ENCODE measurements at regions not wholly inside any gene's neighbourhood (a gene's known extent, or its start where the extent isn't known, plus 50 kb on each side); places are given as distances from the start of the nearest gene placed in this dataset.

DNA sequence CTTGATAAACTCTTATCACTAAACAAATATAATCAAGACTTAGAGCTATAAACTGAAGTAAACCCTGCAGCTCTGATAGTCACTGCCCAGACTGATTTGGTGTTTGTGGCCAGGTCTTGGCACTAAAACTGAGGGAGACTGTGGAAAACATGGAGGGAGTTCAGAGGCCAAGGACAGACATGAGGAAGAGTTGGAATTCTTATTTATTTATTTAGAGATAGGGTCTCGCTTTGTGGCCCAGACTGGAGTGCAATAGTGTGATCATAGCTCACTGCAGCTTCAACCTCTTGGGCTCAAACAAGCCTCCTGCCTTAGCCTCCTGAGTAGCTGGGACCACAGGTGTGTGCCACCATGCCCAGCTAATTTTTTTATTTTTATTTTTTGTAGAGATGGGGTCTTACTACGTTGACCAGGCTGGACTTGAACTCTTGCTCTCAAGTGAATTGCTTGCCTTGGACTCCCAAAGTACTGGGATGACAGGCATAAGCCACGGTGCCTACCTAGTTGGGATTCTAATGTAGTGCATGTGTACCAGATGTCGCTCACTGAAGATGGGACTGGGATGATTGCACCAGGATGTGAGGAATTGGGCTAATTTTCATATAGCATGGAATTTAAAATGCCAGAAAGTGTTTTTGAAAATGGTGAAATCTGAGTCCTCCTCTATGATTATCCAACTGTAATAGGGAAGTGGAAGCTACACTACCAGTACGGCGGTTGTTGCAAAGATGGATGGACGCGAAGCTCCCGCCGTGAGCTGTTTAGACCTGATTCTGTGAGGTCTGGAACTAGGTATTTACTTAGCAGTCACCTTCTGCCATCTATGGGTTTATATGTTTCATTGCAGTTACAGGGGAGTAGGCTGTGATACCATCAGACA lies 52.7 kb upstream of the CTLA4 start (continued):
- TF ChIP-seq, protein P1, sequence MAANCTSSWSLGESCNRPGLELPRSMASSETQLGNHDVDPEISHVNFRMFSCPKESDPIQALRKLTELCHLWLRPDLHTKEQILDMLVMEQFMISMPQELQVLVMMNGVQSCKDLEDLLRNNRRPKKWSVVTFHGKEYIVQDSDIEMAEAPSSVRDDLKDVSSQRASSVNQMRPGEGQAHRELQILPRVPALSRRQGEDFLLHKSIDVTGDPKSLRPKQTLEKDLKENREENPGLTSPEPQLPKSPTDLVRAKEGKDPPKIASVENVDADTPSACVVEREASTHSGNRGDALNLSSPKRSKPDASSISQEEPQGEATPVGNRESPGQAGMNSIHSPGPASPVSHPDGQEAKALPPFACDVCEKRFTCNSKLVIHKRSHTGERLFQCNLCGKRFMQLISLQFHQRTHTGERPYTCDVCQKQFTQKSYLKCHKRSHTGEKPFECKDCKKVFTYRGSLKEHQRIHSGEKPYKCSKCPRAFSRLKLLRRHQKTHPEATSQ (CRISPR knock-in tag; IDR thresholded peaks at IDR 0.05; ENCODE audit: borderline replicate concordance) = no peak
- TF ChIP-seq RBFOX2 (IDR thresholded peaks at IDR 0.05; ENCODE audit: low read depth, low read length) = no peak
- TF ChIP-seq STAG1 (CRISPR knock-in tag; IDR thresholded peaks at IDR 0.05) = peak; percentile 96
- no peak for TF ChIP-seq IKZF4 (CRISPR knock-in tag; IDR thresholded peaks at IDR 0.05; ENCODE audit: borderline replicate concordance, low read depth, not compliant biosample characterization)
- TF ChIP-seq, protein P2, sequence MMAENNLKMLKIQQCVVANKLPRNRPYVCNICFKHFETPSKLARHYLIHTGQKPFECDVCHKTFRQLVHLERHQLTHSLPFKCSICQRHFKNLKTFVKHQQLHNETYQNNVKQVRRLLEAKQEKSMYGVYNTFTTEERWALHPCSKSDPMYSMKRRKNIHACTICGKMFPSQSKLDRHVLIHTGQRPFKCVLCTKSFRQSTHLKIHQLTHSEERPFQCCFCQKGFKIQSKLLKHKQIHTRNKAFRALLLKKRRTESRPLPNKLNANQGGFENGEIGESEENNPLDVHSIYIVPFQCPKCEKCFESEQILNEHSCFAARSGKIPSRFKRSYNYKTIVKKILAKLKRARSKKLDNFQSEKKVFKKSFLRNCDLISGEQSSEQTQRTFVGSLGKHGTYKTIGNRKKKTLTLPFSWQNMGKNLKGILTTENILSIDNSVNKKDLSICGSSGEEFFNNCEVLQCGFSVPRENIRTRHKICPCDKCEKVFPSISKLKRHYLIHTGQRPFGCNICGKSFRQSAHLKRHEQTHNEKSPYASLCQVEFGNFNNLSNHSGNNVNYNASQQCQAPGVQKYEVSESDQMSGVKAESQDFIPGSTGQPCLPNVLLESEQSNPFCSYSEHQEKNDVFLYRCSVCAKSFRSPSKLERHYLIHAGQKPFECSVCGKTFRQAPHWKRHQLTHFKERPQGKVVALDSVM (CRISPR knock-in tag; IDR thresholded peaks at IDR 0.05) = peak; percentile 98
- no peak for TF ChIP-seq ZNF816 (CRISPR knock-in tag; IDR thresholded peaks at IDR 0.05; ENCODE audit: borderline replicate concordance)
- TF ChIP-seq, protein P3, sequence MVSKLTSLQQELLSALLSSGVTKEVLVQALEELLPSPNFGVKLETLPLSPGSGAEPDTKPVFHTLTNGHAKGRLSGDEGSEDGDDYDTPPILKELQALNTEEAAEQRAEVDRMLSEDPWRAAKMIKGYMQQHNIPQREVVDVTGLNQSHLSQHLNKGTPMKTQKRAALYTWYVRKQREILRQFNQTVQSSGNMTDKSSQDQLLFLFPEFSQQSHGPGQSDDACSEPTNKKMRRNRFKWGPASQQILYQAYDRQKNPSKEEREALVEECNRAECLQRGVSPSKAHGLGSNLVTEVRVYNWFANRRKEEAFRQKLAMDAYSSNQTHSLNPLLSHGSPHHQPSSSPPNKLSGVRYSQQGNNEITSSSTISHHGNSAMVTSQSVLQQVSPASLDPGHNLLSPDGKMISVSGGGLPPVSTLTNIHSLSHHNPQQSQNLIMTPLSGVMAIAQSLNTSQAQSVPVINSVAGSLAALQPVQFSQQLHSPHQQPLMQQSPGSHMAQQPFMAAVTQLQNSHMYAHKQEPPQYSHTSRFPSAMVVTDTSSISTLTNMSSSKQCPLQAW (CRISPR knock-in tag; IDR thresholded peaks at IDR 0.05) = no peak
- TF ChIP-seq, protein P4, sequence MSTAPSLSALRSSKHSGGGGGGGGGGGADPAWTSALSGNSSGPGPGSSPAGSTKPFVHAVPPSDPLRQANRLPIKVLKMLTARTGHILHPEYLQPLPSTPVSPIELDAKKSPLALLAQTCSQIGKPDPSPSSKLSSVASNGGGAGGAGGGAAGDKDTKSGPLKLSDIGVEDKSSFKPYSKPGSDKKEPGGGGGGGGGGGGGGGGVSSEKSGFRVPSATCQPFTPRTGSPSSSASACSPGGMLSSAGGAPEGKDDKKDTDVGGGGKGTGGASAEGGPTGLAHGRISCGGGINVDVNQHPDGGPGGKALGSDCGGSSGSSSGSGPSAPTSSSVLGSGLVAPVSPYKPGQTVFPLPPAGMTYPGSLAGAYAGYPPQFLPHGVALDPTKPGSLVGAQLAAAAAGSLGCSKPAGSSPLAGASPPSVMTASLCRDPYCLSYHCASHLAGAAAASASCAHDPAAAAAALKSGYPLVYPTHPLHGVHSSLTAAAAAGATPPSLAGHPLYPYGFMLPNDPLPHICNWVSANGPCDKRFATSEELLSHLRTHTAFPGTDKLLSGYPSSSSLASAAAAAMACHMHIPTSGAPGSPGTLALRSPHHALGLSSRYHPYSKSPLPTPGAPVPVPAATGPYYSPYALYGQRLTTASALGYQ (CRISPR knock-in tag; IDR thresholded peaks at IDR 0.05) = 0 out of 2 replicates have a peak, but pooled peaks have one; percentile 21
- TF ChIP-seq ARID2 (CRISPR knock-in tag; IDR thresholded peaks at IDR 0.05; ENCODE audit: borderline replicate concordance) = no peak
- TF ChIP-seq, protein P5, sequence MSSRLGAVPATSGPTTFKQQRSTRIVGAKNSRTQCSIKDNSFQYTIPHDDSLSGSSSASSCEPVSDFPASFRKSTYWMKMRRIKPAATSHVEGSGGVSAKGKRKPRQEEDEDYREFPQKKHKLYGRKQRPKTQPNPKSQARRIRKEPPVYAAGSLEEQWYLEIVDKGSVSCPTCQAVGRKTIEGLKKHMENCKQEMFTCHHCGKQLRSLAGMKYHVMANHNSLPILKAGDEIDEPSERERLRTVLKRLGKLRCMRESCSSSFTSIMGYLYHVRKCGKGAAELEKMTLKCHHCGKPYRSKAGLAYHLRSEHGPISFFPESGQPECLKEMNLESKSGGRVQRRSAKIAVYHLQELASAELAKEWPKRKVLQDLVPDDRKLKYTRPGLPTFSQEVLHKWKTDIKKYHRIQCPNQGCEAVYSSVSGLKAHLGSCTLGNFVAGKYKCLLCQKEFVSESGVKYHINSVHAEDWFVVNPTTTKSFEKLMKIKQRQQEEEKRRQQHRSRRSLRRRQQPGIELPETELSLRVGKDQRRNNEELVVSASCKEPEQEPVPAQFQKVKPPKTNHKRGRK (CRISPR knock-in tag; IDR thresholded peaks at IDR 0.05) = no peak
- peak; percentile 33; the same call in 1 of the 2 replicates for TF ChIP-seq ZNF350 (CRISPR knock-in tag; IDR thresholded peaks at IDR 0.05; ENCODE audit: borderline replicate concordance, low read depth)
- TF ChIP-seq, protein P6, sequence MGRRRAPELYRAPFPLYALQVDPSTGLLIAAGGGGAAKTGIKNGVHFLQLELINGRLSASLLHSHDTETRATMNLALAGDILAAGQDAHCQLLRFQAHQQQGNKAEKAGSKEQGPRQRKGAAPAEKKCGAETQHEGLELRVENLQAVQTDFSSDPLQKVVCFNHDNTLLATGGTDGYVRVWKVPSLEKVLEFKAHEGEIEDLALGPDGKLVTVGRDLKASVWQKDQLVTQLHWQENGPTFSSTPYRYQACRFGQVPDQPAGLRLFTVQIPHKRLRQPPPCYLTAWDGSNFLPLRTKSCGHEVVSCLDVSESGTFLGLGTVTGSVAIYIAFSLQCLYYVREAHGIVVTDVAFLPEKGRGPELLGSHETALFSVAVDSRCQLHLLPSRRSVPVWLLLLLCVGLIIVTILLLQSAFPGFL (CRISPR knock-in tag; IDR thresholded peaks at IDR 0.05) = no peak
- TF ChIP-seq, protein P7, sequence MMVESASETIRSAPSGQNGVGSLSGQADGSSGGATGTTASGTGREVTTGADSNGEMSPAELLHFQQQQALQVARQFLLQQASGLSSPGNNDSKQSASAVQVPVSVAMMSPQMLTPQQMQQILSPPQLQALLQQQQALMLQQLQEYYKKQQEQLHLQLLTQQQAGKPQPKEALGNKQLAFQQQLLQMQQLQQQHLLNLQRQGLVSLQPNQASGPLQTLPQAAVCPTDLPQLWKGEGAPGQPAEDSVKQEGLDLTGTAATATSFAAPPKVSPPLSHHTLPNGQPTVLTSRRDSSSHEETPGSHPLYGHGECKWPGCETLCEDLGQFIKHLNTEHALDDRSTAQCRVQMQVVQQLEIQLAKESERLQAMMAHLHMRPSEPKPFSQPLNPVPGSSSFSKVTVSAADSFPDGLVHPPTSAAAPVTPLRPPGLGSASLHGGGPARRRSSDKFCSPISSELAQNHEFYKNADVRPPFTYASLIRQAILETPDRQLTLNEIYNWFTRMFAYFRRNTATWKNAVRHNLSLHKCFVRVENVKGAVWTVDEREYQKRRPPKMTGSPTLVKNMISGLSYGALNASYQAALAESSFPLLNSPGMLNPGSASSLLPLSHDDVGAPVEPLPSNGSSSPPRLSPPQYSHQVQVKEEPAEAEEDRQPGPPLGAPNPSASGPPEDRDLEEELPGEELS (CRISPR knock-in tag; IDR thresholded peaks at IDR 0.05) = peak; percentile 27; the same call in 1 of the 2 replicates
- TF ChIP-seq, protein P8, sequence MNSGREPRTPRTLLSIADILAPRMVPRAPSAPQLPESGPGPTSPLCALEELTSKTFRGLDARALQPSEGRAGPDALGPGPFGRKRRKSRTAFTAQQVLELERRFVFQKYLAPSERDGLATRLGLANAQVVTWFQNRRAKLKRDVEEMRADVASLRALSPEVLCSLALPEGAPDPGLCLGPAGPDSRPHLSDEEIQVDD (CRISPR knock-in tag; IDR thresholded peaks at IDR 0.05; ENCODE audit: borderline replicate concordance) = no peak

All from HepG2 (cell line).